Activated naive CD4-positive, alpha-beta T cell treated with anti-CD3 and anti-CD28 coated beads for 36 hours (primary cell): ENCODE measurements at regions not wholly inside any gene's neighbourhood (a gene's known extent, or its start where the extent isn't known, plus 50 kb on each side); places are given as distances from the start of the nearest gene placed in this dataset.

Experiments
- CTCF ChIA-PET: fragments of 350-600 bp; sonication (Branson Sonifier 250); formaldehyde crosslinking; loops from one replicate; lab custom pipeline; 2021; ENCODE audit warnings: antibody characterized with exemption; lab: Charles Lee
- DNase-seq: peaks from one replicate; pipeline ENCODE4 v3.0.0-alpha.2; 2020
- H3K27ac Mint-ChIP-seq: one replicate; pipeline ENCODE4 v1.8.0; 2021; ENCODE audit warnings: mild to moderate bottlenecking, mixed read lengths
- H3K27me3 Mint-ChIP-seq: one replicate; pipeline ENCODE4 v1.8.0; 2021; ENCODE audit warnings: low read depth, mixed read lengths
- H3K36me3 Mint-ChIP-seq: one replicate; pipeline ENCODE4 v1.8.0; 2021; ENCODE audit warnings: low read depth, mixed read lengths
- H3K4me1 Mint-ChIP-seq: one replicate; pipeline ENCODE4 v1.8.0; 2021; ENCODE audit warnings: low read depth, mixed read lengths
- H3K4me3 Mint-ChIP-seq: one replicate; pipeline ENCODE4 v1.8.0; 2021; ENCODE audit warnings: mild to moderate bottlenecking, moderate library complexity, mixed read lengths
- H3K9me3 Mint-ChIP-seq: one replicate; pipeline ENCODE4 v1.8.0; 2021; ENCODE audit warnings: mixed read lengths
- intact Hi-C: fragments of 100-400 bp; cut with micrococcal nuclease; formaldehyde crosslinking; loops from one replicate; pipeline ENCODE4 v1.15.1; 2023

DNA sequence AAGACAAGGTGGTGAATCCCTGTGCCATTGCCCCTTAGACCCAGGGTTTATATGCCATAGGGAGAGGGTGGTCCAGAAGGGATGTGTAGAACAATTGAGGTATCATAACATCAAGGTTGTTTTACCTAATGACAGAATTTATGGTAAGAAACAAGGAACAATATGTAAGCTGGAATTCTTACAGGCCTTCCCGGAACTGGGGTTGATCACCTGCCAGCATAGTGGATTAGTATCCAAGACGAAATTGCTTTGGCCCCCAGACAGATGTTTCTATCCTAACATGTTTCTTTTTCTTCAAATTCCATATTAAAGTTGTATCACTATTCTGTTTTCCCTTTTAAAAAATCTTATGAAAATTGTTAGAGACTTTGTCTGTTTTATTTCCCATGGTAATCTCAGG is 343.8 kb upstream of the ANO3 start:
- H3K9me3 Mint-ChIP-seq, result peaks cover 3% of the 10 kb centered on the region
- H3K4me1 Mint-ChIP-seq, result no peaks in the 10 kb centered on the region
- no peak for DNase-seq
- no peak overlapping the region for H3K27ac Mint-ChIP-seq
- intact Hi-C loops, result no loop called here
- no peaks in the 10 kb centered on the region for H3K36me3 Mint-ChIP-seq
- CTCF ChIA-PET, result interaction anchor here (0.6 kb wide), 1 partner anchor 423 kb away, joined by 3 read pairs; no protein-coding TSS in a partner anchor
- H3K27me3 Mint-ChIP-seq, result no peaks in the 10 kb centered on the region
- H3K4me3 Mint-ChIP-seq, result no peak overlapping the region

GRCh38 chr11:25990406-25990805 is 341.5 kb upstream of the ANO3 start:
- Mint-ChIP-seq H3K4me3 (no peak overlapping the region), H3K36me3 (no peaks in the 10 kb centered on the region), H3K9me3 (peaks cover 8% of the 10 kb centered on the region), H3K4me1 (no peaks in the 10 kb centered on the region), H3K27me3 (no peaks in the 10 kb centered on the region), H3K27ac (no peak overlapping the region)
- CTCF ChIA-PET, result no interaction called here
- intact Hi-C loops, result no loop called here
- no peak for DNase-seq

- Mint-ChIP-seq H3K9me3 (peaks cover 8% of the 10 kb centered on the region), H3K4me1 (no peaks in the 10 kb centered on the region), H3K27ac (no peak overlapping the region), H3K4me3 (no peak overlapping the region), H3K36me3 (no peaks in the 10 kb centered on the region), H3K27me3 (no peaks in the 10 kb centered on the region)
- intact Hi-C loops, result no loop called here
- CTCF ChIA-PET, result no interaction called here
- DNase-seq, result no peak
These were observed 340.5 kb upstream of the ANO3 start for GRCh38 chr11:25991476-25991875.

GRCh38 chr11:25992294-25992693 is 339.6 kb upstream of the ANO3 start:
- Mint-ChIP-seq H3K4me3 (no peak overlapping the region), H3K4me1 (no peaks in the 10 kb centered on the region), H3K36me3 (no peaks in the 10 kb centered on the region), H3K9me3 (peaks cover 8% of the 10 kb centered on the region), H3K27me3 (no peaks in the 10 kb centered on the region), H3K27ac (no peak overlapping the region)
- CTCF ChIA-PET, result no interaction called here
- DNase-seq, result no peak
- intact Hi-C loops, result no loop called here

GRCh38 chr11:25993016-25993415 is 338.9 kb upstream of the ANO3 start:
- Mint-ChIP-seq H3K36me3 (no peaks in the 10 kb centered on the region), H3K4me3 (no peak overlapping the region), H3K27me3 (no peaks in the 10 kb centered on the region), H3K9me3 (peaks cover 8% of the 10 kb centered on the region), H3K27ac (no peak overlapping the region), H3K4me1 (no peaks in the 10 kb centered on the region)
- CTCF ChIA-PET, result no interaction called here
- intact Hi-C loops, result no loop called here
- DNase-seq, result no peak

- Mint-ChIP-seq H3K4me3 (no peak overlapping the region), H3K36me3 (no peaks in the 10 kb centered on the region), H3K9me3 (peaks cover 6% of the 10 kb centered on the region), H3K27me3 (no peaks in the 10 kb centered on the region), H3K4me1 (no peaks in the 10 kb centered on the region), H3K27ac (no peak overlapping the region)
- no peak for DNase-seq
- intact Hi-C loops, result no loop called here
- CTCF ChIA-PET, result interaction anchor here (0.7 kb wide), 1 partner anchor 214 kb away, joined by 3 read pairs; no protein-coding TSS in a partner anchor
These were observed 320.5 kb upstream of the ANO3 start for GRCh38 chr11:26011474-26011873.

- DNase-seq, result no peak
- intact Hi-C loops, result no loop called here
- H3K27me3 Mint-ChIP-seq, result no peaks in the 10 kb centered on the region
- CTCF ChIA-PET, result no interaction called here
- no peaks in the 10 kb centered on the region for H3K36me3 Mint-ChIP-seq
- no peak overlapping the region for H3K27ac Mint-ChIP-seq
- H3K4me3 Mint-ChIP-seq, result no peak overlapping the region
- peaks cover 5% of the 10 kb centered on the region for H3K9me3 Mint-ChIP-seq
- no peaks in the 10 kb centered on the region for H3K4me1 Mint-ChIP-seq
These were observed 317.3 kb upstream of the ANO3 start for GRCh38 chr11:26014456-26015115.

- CTCF ChIA-PET, result no interaction called here
- Mint-ChIP-seq H3K4me1 (no peaks in the 10 kb centered on the region), H3K27ac (no peak overlapping the region), H3K9me3 (peaks cover 3% of the 10 kb centered on the region), H3K36me3 (no peaks in the 10 kb centered on the region), H3K4me3 (no peak overlapping the region), H3K27me3 (no peaks in the 10 kb centered on the region)
- DNase-seq, result no peak
- intact Hi-C loops, result no loop called here
These were observed 314.5 kb upstream of the ANO3 start for GRCh38 chr11:26017322-26017860.

GRCh38 chr11:26017903-26018302 is 314.0 kb upstream of the ANO3 start:
- CTCF ChIA-PET, result no interaction called here
- Mint-ChIP-seq H3K4me3 (no peak overlapping the region), H3K4me1 (no peaks in the 10 kb centered on the region), H3K36me3 (no peaks in the 10 kb centered on the region), H3K27me3 (no peaks in the 10 kb centered on the region), H3K27ac (no peak overlapping the region), H3K9me3 (peaks cover 3% of the 10 kb centered on the region)
- intact Hi-C loops, result no loop called here
- no peak for DNase-seq

GRCh38 chr11:26018336-26018735 is 313.6 kb upstream of the ANO3 start:
- H3K36me3 Mint-ChIP-seq, result no peaks in the 10 kb centered on the region
- intact Hi-C loops, result no loop called here
- H3K27ac Mint-ChIP-seq, result no peak overlapping the region
- no peaks in the 10 kb centered on the region for H3K27me3 Mint-ChIP-seq
- peaks cover 3% of the 10 kb centered on the region for H3K9me3 Mint-ChIP-seq
- CTCF ChIA-PET, result no interaction called here
- H3K4me3 Mint-ChIP-seq, result no peak overlapping the region
- no peak for DNase-seq
- no peaks in the 10 kb centered on the region for H3K4me1 Mint-ChIP-seq

DNA sequence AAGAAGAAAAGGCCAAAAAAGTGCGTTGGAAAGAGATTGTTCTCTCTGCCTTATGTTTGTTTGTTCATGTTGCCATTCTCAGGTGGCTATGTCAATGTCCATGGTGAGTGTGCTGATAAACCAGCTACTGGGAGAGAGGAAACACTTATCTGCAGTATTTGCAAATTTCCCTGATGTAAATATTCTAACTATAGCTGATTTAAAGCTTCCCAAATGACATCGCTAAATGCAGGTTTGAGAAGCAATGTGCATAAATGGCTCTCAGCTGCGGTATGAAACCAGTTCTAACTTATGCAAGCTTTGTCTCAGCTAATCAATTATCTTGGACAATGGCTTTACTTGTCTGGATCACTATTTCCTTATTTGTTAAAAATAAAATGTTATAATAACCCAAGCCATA is 312.5 kb upstream of the ANO3 start:
- intact Hi-C loops, result no loop called here
- Mint-ChIP-seq H3K9me3 (peaks cover 4% of the 10 kb centered on the region), H3K27me3 (no peaks in the 10 kb centered on the region), H3K36me3 (no peaks in the 10 kb centered on the region), H3K4me1 (no peaks in the 10 kb centered on the region), H3K27ac (no peak overlapping the region), H3K4me3 (no peak overlapping the region)
- no peak for DNase-seq
- CTCF ChIA-PET, result no interaction called here

- H3K27me3 Mint-ChIP-seq, result no peaks in the 10 kb centered on the region
- H3K9me3 Mint-ChIP-seq, result peaks cover 1% of the 10 kb centered on the region
- H3K4me3 Mint-ChIP-seq, result no peak overlapping the region
- DNase-seq, result no peak
- CTCF ChIA-PET, result no interaction called here
- intact Hi-C loops, result no loop called here
- H3K4me1 Mint-ChIP-seq, result no peaks in the 10 kb centered on the region
- no peak overlapping the region for H3K27ac Mint-ChIP-seq
- H3K36me3 Mint-ChIP-seq, result no peaks in the 10 kb centered on the region
These were observed 310.9 kb upstream of the ANO3 start for GRCh38 chr11:26021017-26021416.

GRCh38 chr11:26023057-26023456 is 308.9 kb upstream of the ANO3 start:
- CTCF ChIA-PET, result no interaction called here
- H3K36me3 Mint-ChIP-seq, result no peaks in the 10 kb centered on the region
- H3K9me3 Mint-ChIP-seq, result peaks cover 1% of the 10 kb centered on the region
- DNase-seq, result no peak
- H3K27me3 Mint-ChIP-seq, result no peaks in the 10 kb centered on the region
- no peak overlapping the region for H3K4me3 Mint-ChIP-seq
- intact Hi-C loops, result no loop called here
- H3K4me1 Mint-ChIP-seq, result no peaks in the 10 kb centered on the region
- H3K27ac Mint-ChIP-seq, result no peak overlapping the region
